ENCODE measurements at regions not wholly inside any gene's neighbourhood (a gene's known extent, or its start where the extent isn't known, plus 50 kb on each side); places are given as distances from the start of the nearest gene placed in this dataset.

- no peak for DNase-seq
Measured at GRCh38 chr10:128879030-128879429, 588.0 kb upstream of the MGMT start.

- no peak for DNase-seq
Measured at GRCh38 chr10:128879441-128880140, 587.5 kb upstream of the MGMT start.

GRCh38 chr10:128880159-128880725 is 586.8 kb upstream of the MGMT start:
- DNase-seq = no peak

GRCh38 chr10:128881086-128881485 is 586.0 kb upstream of the MGMT start:
- DNase-seq = no peak

GRCh38 chr10:128883231-128884032 is 583.6 kb upstream of the MGMT start:
- DNase-seq = no peak

DNA sequence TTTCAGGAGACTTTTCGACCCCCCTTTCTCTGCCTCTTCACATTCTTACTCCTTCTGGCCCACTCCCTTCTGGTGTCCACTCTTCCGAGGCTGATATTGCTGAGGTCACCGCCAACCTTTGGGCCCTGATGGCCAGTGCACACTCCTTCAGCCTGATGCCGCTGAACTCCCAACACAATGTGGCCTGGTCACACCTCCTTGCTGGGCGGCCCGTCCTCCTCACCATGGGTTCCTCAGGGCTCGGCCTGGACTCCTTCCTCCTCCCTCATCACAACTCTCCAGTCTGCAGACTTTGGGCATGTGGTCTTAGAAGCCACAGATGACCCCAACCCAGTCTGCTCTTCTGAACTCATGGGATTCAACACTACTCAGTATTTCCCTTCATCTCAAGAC is 583.0 kb upstream of the MGMT start:
- no peak for DNase-seq

DNA sequence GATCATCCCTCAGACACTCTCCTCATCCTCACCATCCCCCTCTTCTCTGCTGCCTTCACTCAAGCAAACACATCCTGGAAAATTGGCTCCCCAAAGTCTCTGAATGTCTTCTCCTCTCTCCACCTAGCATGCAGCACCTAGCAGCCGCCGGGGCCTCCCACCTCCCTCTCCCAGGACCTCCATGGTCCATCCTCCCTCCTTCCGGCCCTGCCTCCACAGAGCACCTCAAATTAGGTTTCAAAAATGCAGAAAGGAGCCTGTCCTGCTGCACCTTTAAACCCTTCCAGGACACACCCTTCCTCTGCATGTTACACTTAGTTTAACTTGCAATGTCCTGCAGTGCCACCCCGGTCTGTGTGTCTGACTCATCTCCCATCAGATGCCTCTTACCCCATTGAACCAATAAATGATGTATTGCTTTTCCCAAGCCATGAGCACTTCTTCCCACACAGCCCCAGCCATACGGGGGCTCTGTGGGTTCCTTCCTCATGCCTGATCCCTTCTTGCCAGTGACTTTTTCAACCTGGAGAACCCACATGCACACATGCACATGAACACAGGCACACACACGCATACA is 582.5 kb upstream of the MGMT start:
- no peak for DNase-seq

GRCh38 chr10:128885573-128886555 is 581.2 kb upstream of the MGMT start:
- DNase-seq = no peak

DNA sequence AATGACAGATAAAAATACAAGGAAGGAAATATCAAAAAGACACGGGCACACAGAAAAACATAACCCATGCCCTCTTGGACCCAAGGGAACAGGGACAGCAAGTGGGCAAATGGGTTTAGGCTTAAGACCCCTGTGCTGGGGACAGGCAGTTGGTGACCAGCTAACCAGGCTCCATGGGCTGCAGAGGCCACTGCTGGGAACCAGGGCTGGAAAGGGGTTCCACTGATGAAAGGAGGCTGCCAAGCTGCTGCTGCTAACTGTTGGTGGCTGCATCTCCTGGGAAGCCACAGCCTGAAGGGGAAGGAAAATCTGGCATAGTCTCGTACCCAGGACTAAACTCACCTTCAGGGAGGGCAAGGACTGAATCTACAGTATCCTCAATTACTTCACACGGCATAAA is 579.2 kb upstream of the MGMT start:
- DNase-seq = no peak

DNA sequence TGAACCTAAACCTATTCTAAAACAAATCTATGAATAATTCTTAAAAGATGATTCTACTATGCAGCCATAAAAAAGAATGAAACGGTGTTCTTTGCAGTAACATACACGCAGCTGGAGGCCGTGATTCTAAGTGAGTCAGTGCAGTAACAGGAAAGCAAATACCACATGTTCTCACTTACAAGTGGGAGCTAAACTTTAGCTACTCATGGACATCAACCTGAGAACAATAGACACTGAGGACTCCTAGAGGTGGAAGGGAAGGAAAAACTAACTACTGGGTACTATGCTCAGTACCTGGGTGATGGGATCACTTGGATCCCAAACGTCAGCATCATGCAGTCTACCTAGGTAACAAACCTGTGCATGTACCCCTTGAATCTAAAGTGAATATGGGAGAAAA is 575.0 kb upstream of the MGMT start:
- DNase-seq = no peak

GRCh38 chr10:128894641-128895040 is 572.4 kb upstream of the MGMT start:
- no peak for DNase-seq

- no peak for DNase-seq
Measured at GRCh38 chr10:128895473-128895872, 571.6 kb upstream of the MGMT start.

DNA sequence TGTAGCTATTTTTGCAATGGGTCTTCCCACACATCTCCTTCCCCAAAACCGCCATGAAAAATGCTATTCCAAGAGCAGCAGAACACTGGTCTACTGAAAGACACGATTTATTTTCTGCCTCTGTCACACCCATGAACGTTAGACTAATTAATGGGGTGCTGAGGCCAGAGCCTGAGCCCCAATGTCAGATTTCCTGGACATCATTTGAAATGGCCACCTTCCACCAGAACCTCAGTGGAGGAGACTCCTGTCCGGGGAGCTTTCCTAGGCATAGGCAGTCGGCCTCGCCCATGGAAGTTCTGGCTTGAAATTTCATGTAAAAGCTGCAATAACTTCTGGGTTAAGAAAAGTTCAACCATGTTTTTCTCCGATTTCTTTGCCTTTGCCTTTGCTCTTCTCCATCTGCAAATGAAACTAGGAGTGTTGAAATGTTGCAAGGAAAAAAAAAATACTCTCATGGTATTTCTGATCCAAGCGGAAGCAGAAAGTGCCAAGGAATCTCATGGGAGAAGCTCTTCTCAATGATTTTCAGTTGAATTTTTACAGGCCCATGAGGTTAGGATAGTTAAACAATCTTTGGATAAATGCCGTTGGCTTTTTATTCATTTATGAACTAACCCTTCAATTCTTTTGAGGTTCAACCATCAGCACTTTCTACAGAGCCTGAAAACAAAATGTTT is 570.8 kb upstream of the MGMT start:
- no peak for DNase-seq

- no peak for DNase-seq
Measured at GRCh38 chr10:128896963-128897362, 570.1 kb upstream of the MGMT start.

- DNase-seq = no peak
Measured at GRCh38 chr10:128897401-128898129, 569.5 kb upstream of the MGMT start.

DNA sequence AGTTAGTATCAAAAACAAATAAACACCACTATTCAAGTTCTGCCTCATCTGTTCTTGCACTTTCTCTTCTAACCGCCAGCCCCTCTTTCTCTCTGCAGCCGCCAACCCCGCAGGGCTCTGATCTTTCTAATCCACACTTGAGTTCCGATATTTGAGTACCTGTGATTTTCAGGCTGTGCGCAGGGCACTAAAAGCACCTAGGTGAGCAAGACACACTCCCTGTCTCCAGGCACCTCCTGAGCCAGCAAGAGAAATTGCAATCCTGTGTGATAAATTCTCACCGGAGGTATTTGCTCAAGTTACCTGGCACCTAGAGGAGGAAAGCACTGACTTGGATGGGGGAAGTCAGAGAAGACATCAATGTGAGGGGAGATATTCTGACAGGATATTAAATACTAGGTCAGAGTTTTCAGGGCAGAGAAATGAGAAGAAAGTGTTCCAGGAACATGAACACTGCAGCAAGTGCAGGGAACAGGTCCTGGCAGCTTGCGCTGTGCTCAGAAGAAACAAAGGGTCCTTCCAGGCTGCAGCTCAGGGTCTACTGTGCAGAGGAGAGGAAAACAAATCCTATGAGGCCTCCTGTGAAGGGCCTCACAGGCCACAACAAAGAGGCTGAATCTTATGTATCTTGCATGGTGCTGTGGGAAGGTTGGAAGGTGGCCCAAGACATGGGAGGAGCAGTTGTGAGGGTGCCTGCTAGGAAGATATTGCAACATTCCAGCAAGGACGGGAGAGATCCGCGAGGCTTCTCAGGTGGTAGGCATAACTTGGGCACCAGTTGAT is 568.7 kb upstream of the MGMT start:
- DNase-seq = peak in 1 of 14 donors; percentile 5

- no peak for DNase-seq
Measured at GRCh38 chr10:128898916-128899195, 568.2 kb upstream of the MGMT start.

GRCh38 chr10:128900456-128900855 is 566.6 kb upstream of the MGMT start:
- DNase-seq = no peak

DNA sequence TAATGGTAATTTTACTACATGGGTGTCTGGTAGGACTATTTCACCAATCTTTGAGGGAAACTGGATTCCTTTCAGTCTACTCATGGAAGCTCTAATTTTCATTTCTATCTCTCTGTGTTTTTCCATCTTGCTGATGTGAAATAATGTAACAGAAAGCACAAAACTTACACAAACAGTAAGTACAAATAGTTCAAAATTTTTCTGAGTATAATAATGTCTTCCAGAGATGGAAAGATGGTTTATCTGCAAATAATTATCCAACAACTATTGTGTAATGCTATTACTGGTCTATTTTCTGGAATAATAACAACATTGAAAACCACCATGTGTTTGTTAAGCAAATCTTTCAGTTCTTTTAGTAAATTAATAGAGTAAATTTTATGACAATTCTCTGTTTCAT is 565.8 kb upstream of the MGMT start:
- DNase-seq = no peak

DNA sequence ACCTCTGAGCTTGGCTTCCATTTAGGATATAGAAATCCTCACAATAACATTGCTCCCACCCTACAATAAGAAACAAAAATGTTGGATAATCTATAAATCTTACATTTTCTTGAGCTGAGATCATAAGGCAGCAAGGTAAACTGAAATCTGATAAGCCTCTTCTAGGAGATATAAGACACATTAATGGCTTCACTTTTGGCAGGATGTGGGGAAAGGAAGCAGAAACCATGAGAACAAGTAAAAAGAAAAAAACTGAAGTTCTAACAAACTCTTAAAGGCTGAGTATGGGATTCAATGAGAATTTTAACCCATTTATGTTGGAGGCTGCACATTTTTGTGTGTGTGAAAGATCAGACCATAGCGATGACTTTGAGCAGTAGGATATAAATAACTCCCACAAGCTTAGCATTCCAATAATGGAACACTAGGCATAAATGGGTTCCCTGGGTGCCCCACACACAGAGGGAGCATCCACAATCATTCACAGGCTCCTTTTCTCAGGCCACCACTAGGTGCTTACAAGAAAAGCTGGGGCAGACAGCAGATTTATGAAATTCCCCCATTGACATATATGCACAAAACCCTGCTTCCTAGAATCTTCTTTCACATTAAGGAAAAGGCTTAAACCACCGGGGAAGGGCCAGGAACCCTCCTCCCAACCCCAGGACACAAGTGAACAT is 564.9 kb upstream of the MGMT start:
- no peak for DNase-seq
